HEK293 (cell line): ENCODE measurements at regions not wholly inside any gene's neighbourhood (a gene's known extent, or its start where the extent isn't known, plus 50 kb on each side); places are given as distances from the start of the nearest gene placed in this dataset.

Experiments used
- CTCF ChIA-PET: fragments of 350-600 bp; formaldehyde crosslinking; extraction: SDS; loops from one replicate; lab custom pipeline; 2021; ENCODE audit warnings: antibody characterized with exemption; lab: Yijun Ruan, JAX
- POLR2A ChIA-PET: fragments of 300-600 bp; formaldehyde crosslinking; extraction: SDS; loops from one replicate; lab custom pipeline; 2020; ENCODE audit warnings: antibody characterized with exemption, inconsistent platforms; lab: Yijun Ruan, JAX
- H3K27ac ChIP-seq: fragments of 200-500 bp; sonication (Bioruptor generic); 2 replicates; pipeline ENCODE4 v1.5.1; 2014; ENCODE audit warnings: low read depth, low read length, control low read depth, inconsistent platforms; ENCODE audit errors: extremely low read depth
- H3K36me3 ChIP-seq, 2 experiments: fragments of 200-500 bp in 1 of 2; sonication (Bioruptor generic) in 1 of 2; 1 replicate in 1 of 2; 2 replicates in 1 of 2; pipeline ENCODE4 v1.5.1; 2014 to 2017; ENCODE audit warnings: inconsistent platforms in 2 of 2, low read length in 2 of 2; ENCODE audit not compliant: control insufficient read depth in 2 of 2, insufficient read depth in 1 of 2
- H3K4me1 ChIP-seq: fragments of 200-500 bp; sonication (Bioruptor generic); 2 replicates; pipeline ENCODE4 v1.5.1; 2014; ENCODE audit warnings: mild to moderate bottlenecking, low read length, inconsistent platforms; ENCODE audit not compliant: control insufficient read depth, insufficient read depth
- H3K4me3 ChIP-seq: 2 replicates; pipeline ENCODE4 v1.5.1; 2011; ENCODE audit warnings: low read depth, mild to moderate bottlenecking, control low read depth, low read length, moderate library complexity
- H3K9me3 ChIP-seq: fragments of 200-500 bp; sonication (Bioruptor generic); 2 replicates; pipeline ENCODE4 v1.5.1; 2014; ENCODE audit warnings: low read depth, low read length, inconsistent platforms; ENCODE audit not compliant: control insufficient read depth, insufficient read depth
- HOXD13 ChIP-seq: sonication (generic); formaldehyde crosslinking; IDR thresholded peaks from 2 replicates; pipeline ENCODE4 v1.8.0; 2022; ENCODE audit warnings: missing genetic modification reagents, borderline replicate concordance
- SETDB1 ChIP-seq: IDR thresholded peaks from one replicate; pipeline ENCODE4 v1.6.1; 2017; ENCODE audit warnings: mild to moderate bottlenecking, low read length, moderate library complexity, mixed read lengths; ENCODE audit not compliant: insufficient read length
- TSHZ1 ChIP-seq: fragments of 450-650 bp; formaldehyde crosslinking; IDR thresholded peaks from 2 replicates; pipeline ENCODE4 v1.5.1; 2016; ENCODE audit warnings: missing biosample characterization, missing genetic modification characterization, borderline replicate concordance
- YY1 ChIP-seq: fragments of 450-650 bp; formaldehyde crosslinking; IDR thresholded peaks from 2 replicates; pipeline ENCODE4 v1.5.1; 2018; ENCODE audit warnings: missing biosample characterization, missing genetic modification characterization
- ZIC2 ChIP-seq: fragments of 450-650 bp; formaldehyde crosslinking; IDR thresholded peaks from 2 replicates; pipeline ENCODE4 v1.5.1; 2016; ENCODE audit warnings: missing biosample characterization, missing genetic modification characterization
- ZNF132 ChIP-seq: fragments of 450-650 bp; formaldehyde crosslinking; IDR thresholded peaks from 2 replicates; pipeline ENCODE4 v1.5.1; 2017; ENCODE audit warnings: missing biosample characterization, missing genetic modification characterization, borderline replicate concordance
- ZNF138 ChIP-seq: fragments of 450-650 bp; formaldehyde crosslinking; IDR thresholded peaks from 2 replicates; pipeline ENCODE4 v1.5.1; 2016; ENCODE audit warnings: missing biosample characterization, missing genetic modification characterization, borderline replicate concordance
- ZNF157 ChIP-seq: fragments of 450-650 bp; formaldehyde crosslinking; IDR thresholded peaks from 2 replicates; pipeline ENCODE4 v1.5.1; 2016; ENCODE audit warnings: missing biosample characterization, missing genetic modification characterization
- ZNF16 ChIP-seq: fragments of 450-650 bp; formaldehyde crosslinking; IDR thresholded peaks from 2 replicates; pipeline ENCODE4 v1.5.1; 2016; ENCODE audit warnings: low read depth, missing biosample characterization, missing genetic modification characterization
- ZNF239 ChIP-seq: fragments of 450-650 bp; formaldehyde crosslinking; IDR thresholded peaks from 2 replicates; pipeline ENCODE4 v1.5.1; 2016; ENCODE audit warnings: missing biosample characterization, missing genetic modification characterization
- ZNF24 ChIP-seq: fragments of 450-650 bp; formaldehyde crosslinking; IDR thresholded peaks from 2 replicates; pipeline ENCODE4 v1.5.1; 2016; ENCODE audit warnings: missing biosample characterization, missing genetic modification characterization
- ZNF26 ChIP-seq: fragments of 450-650 bp; formaldehyde crosslinking; IDR thresholded peaks from 2 replicates; pipeline ENCODE4 v1.5.1; 2016; ENCODE audit warnings: missing biosample characterization, missing genetic modification characterization
- ZNF302 ChIP-seq: fragments of 450-650 bp; formaldehyde crosslinking; IDR thresholded peaks from 2 replicates; pipeline ENCODE4 v1.5.1; 2016; ENCODE audit warnings: missing biosample characterization, missing genetic modification characterization, low read depth
- ZNF311 ChIP-seq: fragments of 450-650 bp; formaldehyde crosslinking; IDR thresholded peaks from 2 replicates; pipeline ENCODE4 v1.5.1; 2017; ENCODE audit warnings: missing biosample characterization, missing genetic modification characterization, borderline replicate concordance
- ZNF366 ChIP-seq: fragments of 450-650 bp; formaldehyde crosslinking; conservative IDR thresholded peaks from 2 replicates; pipeline ENCODE4 v1.5.1; 2016; ENCODE audit warnings: missing biosample characterization, missing genetic modification characterization
- ZNF48 ChIP-seq: fragments of 450-650 bp; formaldehyde crosslinking; IDR thresholded peaks from 2 replicates; pipeline ENCODE4 v1.5.1; 2016; ENCODE audit warnings: missing biosample characterization, missing genetic modification characterization
- ZNF548 ChIP-seq: fragments of 450-650 bp; formaldehyde crosslinking; IDR thresholded peaks from 2 replicates; pipeline ENCODE4 v1.5.1; 2016; ENCODE audit warnings: missing biosample characterization, missing genetic modification characterization
- ZNF549 ChIP-seq: fragments of 450-650 bp; IDR thresholded peaks from 2 replicates; pipeline ENCODE4 v1.5.1; 2018; ENCODE audit warnings: missing biosample characterization, missing genetic modification characterization, mild to moderate bottlenecking, inconsistent platforms, moderate library complexity
- ZNF561 ChIP-seq: fragments of 450-650 bp; IDR thresholded peaks from 2 replicates; pipeline ENCODE4 v1.5.1; 2018; ENCODE audit warnings: missing biosample characterization, missing genetic modification characterization, borderline replicate concordance
- ZNF571 ChIP-seq: fragments of 450-650 bp; formaldehyde crosslinking; IDR thresholded peaks from 2 replicates; pipeline ENCODE4 v1.5.0; 2017; ENCODE audit warnings: missing biosample characterization, missing genetic modification characterization
- ZNF658 ChIP-seq: fragments of 450-650 bp; formaldehyde crosslinking; IDR thresholded peaks from 2 replicates; pipeline ENCODE4; 2016; ENCODE audit warnings: missing biosample characterization, missing genetic modification characterization
- ZNF692 ChIP-seq: fragments of 450-650 bp; formaldehyde crosslinking; IDR thresholded peaks from 2 replicates; pipeline ENCODE4 v1.5.1; 2016; ENCODE audit warnings: missing biosample characterization, missing genetic modification characterization
- ZNF76 ChIP-seq: fragments of 450-650 bp; formaldehyde crosslinking; IDR thresholded peaks from 2 replicates; pipeline ENCODE4; 2016; ENCODE audit warnings: low read depth, missing biosample characterization, missing genetic modification characterization, borderline replicate concordance
- ZNF791 ChIP-seq: fragments of 450-650 bp; formaldehyde crosslinking; IDR thresholded peaks from 2 replicates; pipeline ENCODE4 v1.5.1; 2016; ENCODE audit warnings: missing biosample characterization, missing genetic modification characterization
- ZNF843 ChIP-seq: fragments of 450-650 bp; formaldehyde crosslinking; IDR thresholded peaks from 2 replicates; pipeline ENCODE4 v1.5.1; 2016; ENCODE audit warnings: missing biosample characterization, missing genetic modification characterization

- H3K4me3 ChIP-seq: no peak overlapping the region
- CTCF ChIA-PET: no interaction called here
- no peaks in the 10 kb centered on the region for H3K36me3 ChIP-seq
- POLR2A ChIA-PET: no interaction called here
- TF ChIP-seq ZNF791 (tag by site-specific recombination): no peak
- no peak for TF ChIP-seq ZIC2 (tag by site-specific recombination)
- no peak for TF ChIP-seq ZNF692
- no peak for TF ChIP-seq ZNF16 (tag by site-specific recombination)
- no peak for TF ChIP-seq ZNF48 (tag by site-specific recombination)
- TF ChIP-seq HOXD13 (CRISPR knock-in tag): no peak
- no peak for TF ChIP-seq ZNF658 (tag by site-specific recombination)
- TF ChIP-seq ZNF157 (tag by site-specific recombination): no peak
- TF ChIP-seq ZNF548 (tag by site-specific recombination): no peak
- TF ChIP-seq ZNF571: no peak
- TF ChIP-seq ZNF138: no peak
- TF ChIP-seq, all 188 proteins: peak for 0
- Histone ChIP-seq H3K27ac (no peak overlapping the region), H3K9me3 (no peaks in the 10 kb centered on the region), H3K4me1 (no peaks in the 10 kb centered on the region)
Measured at GRCh38 chr4:132479543-132479942, 669.6 kb upstream of the PCDH10 start.

GRCh38 chr4:132488555-132488954 lies 660.5 kb upstream of the PCDH10 start:
- no peaks in the 10 kb centered on the region for H3K36me3 ChIP-seq
- POLR2A ChIA-PET: no interaction called here
- H3K4me3 ChIP-seq: no peak overlapping the region
- no peaks in the 10 kb centered on the region for H3K4me1 ChIP-seq
- no peaks in the 10 kb centered on the region for H3K9me3 ChIP-seq
- TF ChIP-seq ZNF692: no peak
- TF ChIP-seq SETDB1: peak; percentile 63
- TF ChIP-seq, all 188 proteins: peak for 1
- no peak overlapping the region for H3K27ac ChIP-seq
- CTCF ChIA-PET: no interaction called here

GRCh38 chr4:132493476-132493875 lies 655.6 kb upstream of the PCDH10 start:
- no peaks in the 10 kb centered on the region for H3K4me1 ChIP-seq

More at GRCh38 chr4:132493476-132493875, 655.6 kb upstream of the PCDH10 start:
- Histone ChIP-seq H3K9me3 (no peaks in the 10 kb centered on the region), H3K27ac (no peak overlapping the region), H3K4me3 (no peak overlapping the region), H3K36me3 (no peaks in the 10 kb centered on the region)
- TF ChIP-seq TSHZ1 (tag by site-specific recombination): no peak
- no peak for TF ChIP-seq ZNF157 (tag by site-specific recombination)
- TF ChIP-seq ZNF132 (tag by site-specific recombination): no peak
- TF ChIP-seq ZNF311 (tag by site-specific recombination): no peak
- no peak for TF ChIP-seq ZNF26 (tag by site-specific recombination)
- TF ChIP-seq ZNF302 (tag by site-specific recombination): no peak
- TF ChIP-seq ZNF561 (tag by site-specific recombination): no peak
- no peak for TF ChIP-seq ZNF366 (tag by site-specific recombination)
- TF ChIP-seq ZNF76 (tag by site-specific recombination): no peak
- no peak for TF ChIP-seq ZNF549 (tag by site-specific recombination)
- TF ChIP-seq YY1 (tag by site-specific recombination): no peak
- TF ChIP-seq ZNF24 (tag by site-specific recombination): no peak
- no peak for TF ChIP-seq HOXD13 (CRISPR knock-in tag)
- no peak for TF ChIP-seq ZNF843 (tag by site-specific recombination)
- TF ChIP-seq ZNF239 (tag by site-specific recombination): no peak
- CTCF ChIA-PET: no interaction called here
- POLR2A ChIA-PET: no interaction called here
